Limb (tissue), 2 donors: ENCODE measurements at regions not wholly inside any gene's neighbourhood (a gene's known extent, or its start where the extent isn't known, plus 50 kb on each side); places are given as distances from the start of the nearest gene placed in this dataset.

Experiments used
- DNase-seq, 2 donors: peaks; one replicate each; pipeline ENCODE4 v3.0.0-alpha.2; 2016; ENCODE audit errors: extremely low spot score in 2 of 2

- peak in 1 of 2 donors; percentile 68 for DNase-seq
These were observed 54.7 kb upstream of the PDE7B start for GRCh38 chr6:135796643-135797305.

- DNase-seq, result peak in 1 of 2 donors; percentile 26
These were observed 54.1 kb upstream of the PDE7B start for GRCh38 chr6:135797361-135797760.

GRCh38 chr6:135798751-135799515 is 52.6 kb upstream of the PDE7B start:
- no peak for DNase-seq
